Activated T-cell treated with anti-CD3 and anti-CD28 coated beads, Interleukin-2, amount 50 U/mL, for 24 hours (primary cell): ENCODE measurements at regions not wholly inside any gene's neighbourhood (a gene's known extent, or its start where the extent isn't known, plus 50 kb on each side); places are given as distances from the start of the nearest gene placed in this dataset.

ENCODE experiments used
- DNase-seq: peaks from one replicate; pipeline ENCODE4 v3.0.0-alpha.2; 2020
- H3K27ac Mint-ChIP-seq: 2 replicates; pipeline ENCODE4 v1.8.0; 2020; ENCODE audit warnings: mild to moderate bottlenecking, mixed read lengths
- H3K27me3 Mint-ChIP-seq: 2 replicates; pipeline ENCODE4 v1.8.0; 2020; ENCODE audit warnings: mixed read lengths
- H3K36me3 Mint-ChIP-seq: 2 replicates; pipeline ENCODE4 v1.8.0; 2020; ENCODE audit warnings: low read depth, mixed read lengths
- H3K4me1 Mint-ChIP-seq: 2 replicates; pipeline ENCODE4 v1.8.0; 2020; ENCODE audit warnings: low read depth, mixed read lengths
- H3K4me3 Mint-ChIP-seq: 2 replicates; pipeline ENCODE4 v1.8.0; 2020; ENCODE audit warnings: mild to moderate bottlenecking, moderate library complexity, mixed read lengths
- H3K9me3 Mint-ChIP-seq: 2 replicates; pipeline ENCODE4 v1.8.0; 2020; ENCODE audit warnings: mixed read lengths

DNA sequence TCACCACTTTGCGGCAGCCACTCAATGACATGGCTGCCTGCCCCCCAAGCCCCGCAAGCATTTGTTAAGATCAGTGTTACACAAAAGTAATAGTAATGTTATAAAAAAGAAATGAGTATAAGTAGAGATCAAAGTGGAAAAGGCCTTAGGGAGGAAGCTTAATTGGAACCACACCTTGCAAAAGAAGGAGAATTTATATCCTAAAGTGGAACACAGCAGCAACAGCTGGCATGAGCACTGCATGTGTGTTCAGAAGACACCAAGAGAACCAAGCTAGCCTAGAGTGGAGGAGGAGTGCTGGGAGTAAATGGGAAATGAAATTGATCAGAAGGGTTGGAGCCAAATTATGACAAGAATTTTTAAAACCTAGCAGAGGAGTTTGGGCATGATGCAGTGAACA, 73.1 kb upstream of the STK17B start:
- H3K4me1 Mint-ChIP-seq, result peaks cover 80% of the 10 kb centered on the region
- no peaks in the 10 kb centered on the region for H3K36me3 Mint-ChIP-seq
- no peak overlapping the region for H3K27ac Mint-ChIP-seq
- no peaks in the 10 kb centered on the region for H3K9me3 Mint-ChIP-seq
- no peaks in the 10 kb centered on the region for H3K27me3 Mint-ChIP-seq
- no peak for DNase-seq
- H3K4me3 Mint-ChIP-seq, result no peak overlapping the region

DNA sequence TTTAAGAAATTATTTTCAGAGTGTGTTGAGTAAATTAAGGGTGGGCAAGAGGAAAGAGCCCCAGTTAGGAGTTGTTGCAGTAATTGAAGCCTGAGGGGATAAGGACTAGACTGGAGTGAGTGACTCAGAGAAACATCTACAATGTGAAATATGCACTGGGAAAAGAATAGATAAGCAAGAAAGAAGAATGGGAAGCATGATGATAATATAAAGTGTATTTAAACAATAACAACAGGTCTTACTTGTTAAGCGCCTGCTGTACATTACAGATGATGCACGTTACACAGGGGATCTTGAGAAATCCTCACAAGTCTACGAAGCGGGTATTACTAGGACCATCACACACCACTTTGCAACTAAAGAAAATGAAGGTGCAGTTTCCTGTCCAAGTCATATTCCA, 73.6 kb upstream of the STK17B start:
- Mint-ChIP-seq H3K27ac (no peak overlapping the region), H3K4me1 (peaks cover 80% of the 10 kb centered on the region)
- DNase-seq, result no peak

GRCh38 chr2:196245378-196246140, 74.2 kb upstream of the STK17B start:
- Mint-ChIP-seq H3K4me3 (no peak overlapping the region), H3K36me3 (no peaks in the 10 kb centered on the region), H3K27ac (no peak overlapping the region), H3K4me1 (peaks cover 80% of the 10 kb centered on the region), H3K27me3 (no peaks in the 10 kb centered on the region), H3K9me3 (no peaks in the 10 kb centered on the region)
- no peak for DNase-seq

More for the DNA sequence above, 73.6 kb upstream of the STK17B start:
- H3K4me3 Mint-ChIP-seq, result no peak overlapping the region
- no peaks in the 10 kb centered on the region for H3K27me3 Mint-ChIP-seq
- no peaks in the 10 kb centered on the region for H3K9me3 Mint-ChIP-seq
- no peaks in the 10 kb centered on the region for H3K36me3 Mint-ChIP-seq

DNA sequence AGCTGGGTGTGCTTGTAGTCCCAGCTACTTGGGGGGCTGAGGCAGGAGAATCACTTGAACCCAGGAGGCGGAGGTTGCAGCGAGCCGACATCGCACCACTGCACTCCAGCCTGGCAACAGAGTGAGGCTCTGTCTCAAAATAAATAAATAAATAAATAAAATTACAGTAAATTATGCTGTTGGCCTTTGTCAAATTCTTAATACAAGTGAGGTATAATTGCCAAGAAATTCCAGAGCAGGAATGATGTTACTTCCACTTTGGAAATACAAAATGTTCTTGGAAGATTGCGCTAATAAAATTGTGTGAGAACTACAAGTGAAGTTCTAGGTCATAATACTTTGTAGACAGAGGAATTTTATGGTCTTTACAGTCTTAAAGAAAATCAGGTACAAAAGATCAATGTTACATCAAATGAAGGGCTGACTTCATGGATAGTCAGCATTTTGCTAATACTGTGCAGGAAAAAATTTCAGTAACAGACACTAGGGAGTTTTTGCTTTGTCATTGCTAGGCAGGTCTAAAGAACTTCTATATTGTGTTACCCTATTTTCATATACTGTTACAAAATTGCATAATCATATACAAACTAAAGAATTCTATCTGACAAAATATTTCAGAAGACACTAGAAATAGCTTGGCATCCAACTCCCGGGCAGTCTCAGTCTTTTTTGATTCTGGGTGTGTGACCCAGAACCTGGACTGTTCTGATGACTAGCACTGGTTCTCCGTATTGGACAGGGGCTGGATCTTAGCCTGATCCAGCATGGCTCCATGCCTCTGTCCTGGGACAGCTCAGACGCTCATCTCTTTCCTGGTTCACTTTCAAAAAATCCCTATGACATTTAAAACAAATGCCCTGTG, 76.0 kb upstream of the STK17B start:
- Mint-ChIP-seq H3K27ac (peak overlapping the region; percentile 44), H3K27me3 (no peaks in the 10 kb centered on the region), H3K4me1 (peaks cover 79% of the 10 kb centered on the region), H3K36me3 (peaks cover 3% of the 10 kb centered on the region), H3K4me3 (no peak overlapping the region), H3K9me3 (peaks cover 12% of the 10 kb centered on the region)
- DNase-seq, result no peak

GRCh38 chr2:196247976-196248280, 76.5 kb upstream of the STK17B start:
- DNase-seq, result no peak
- Mint-ChIP-seq H3K36me3 (peaks cover 4% of the 10 kb centered on the region), H3K9me3 (peaks cover 14% of the 10 kb centered on the region), H3K4me3 (no peak overlapping the region), H3K27me3 (no peaks in the 10 kb centered on the region), H3K27ac (peak overlapping the region; percentile 60), H3K4me1 (peaks cover 81% of the 10 kb centered on the region)

GRCh38 chr2:196248467-196249094, 77.2 kb upstream of the STK17B start:
- Mint-ChIP-seq H3K4me3 (no peak overlapping the region), H3K9me3 (peaks cover 14% of the 10 kb centered on the region), H3K27ac (peak overlapping the region; percentile 60), H3K36me3 (peaks cover 4% of the 10 kb centered on the region), H3K4me1 (peaks cover 86% of the 10 kb centered on the region), H3K27me3 (no peaks in the 10 kb centered on the region)
- no peak for DNase-seq

DNA sequence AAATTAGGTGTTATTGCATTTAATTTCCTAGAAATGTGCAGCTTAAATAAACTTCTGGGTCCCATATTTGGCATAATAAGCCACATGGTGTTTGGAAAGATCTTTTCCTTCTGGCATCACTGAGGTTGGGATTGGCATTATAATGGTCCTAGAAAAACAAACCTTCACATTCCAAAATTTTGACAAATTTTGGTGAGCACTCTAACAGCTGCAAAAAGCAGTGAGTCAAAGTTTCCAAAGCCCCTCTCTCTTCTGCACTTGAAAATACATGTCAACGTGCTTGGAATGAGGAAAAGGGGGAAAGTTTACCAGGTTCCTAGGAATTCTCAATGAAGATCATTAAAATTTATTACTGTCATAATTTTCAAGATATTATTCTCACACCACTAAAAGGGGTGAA, 77.8 kb upstream of the STK17B start:
- DNase-seq, result no peak
- Mint-ChIP-seq H3K27ac (peak overlapping the region; percentile 62), H3K9me3 (peaks cover 14% of the 10 kb centered on the region), H3K36me3 (peaks cover 4% of the 10 kb centered on the region), H3K4me1 (peaks cover 87% of the 10 kb centered on the region), H3K27me3 (no peaks in the 10 kb centered on the region), H3K4me3 (no peak overlapping the region)

GRCh38 chr2:196249860-196250259, 78.5 kb upstream of the STK17B start:
- Mint-ChIP-seq H3K4me3 (no peak overlapping the region), H3K9me3 (peaks cover 14% of the 10 kb centered on the region), H3K36me3 (peaks cover 4% of the 10 kb centered on the region), H3K27ac (peak overlapping the region; percentile 62), H3K27me3 (no peaks in the 10 kb centered on the region), H3K4me1 (peaks cover 87% of the 10 kb centered on the region)
- no peak for DNase-seq

- H3K4me1 Mint-ChIP-seq, result peaks cover 74% of the 10 kb centered on the region
- no peak overlapping the region for H3K4me3 Mint-ChIP-seq
- H3K27ac Mint-ChIP-seq, result peak overlapping the region; percentile 63
- H3K36me3 Mint-ChIP-seq, result peaks cover 4% of the 10 kb centered on the region
- no peaks in the 10 kb centered on the region for H3K27me3 Mint-ChIP-seq
- DNase-seq, result no peak
- H3K9me3 Mint-ChIP-seq, result peaks cover 14% of the 10 kb centered on the region
Measured at GRCh38 chr2:196251132-196251531, 79.8 kb upstream of the STK17B start.

DNA sequence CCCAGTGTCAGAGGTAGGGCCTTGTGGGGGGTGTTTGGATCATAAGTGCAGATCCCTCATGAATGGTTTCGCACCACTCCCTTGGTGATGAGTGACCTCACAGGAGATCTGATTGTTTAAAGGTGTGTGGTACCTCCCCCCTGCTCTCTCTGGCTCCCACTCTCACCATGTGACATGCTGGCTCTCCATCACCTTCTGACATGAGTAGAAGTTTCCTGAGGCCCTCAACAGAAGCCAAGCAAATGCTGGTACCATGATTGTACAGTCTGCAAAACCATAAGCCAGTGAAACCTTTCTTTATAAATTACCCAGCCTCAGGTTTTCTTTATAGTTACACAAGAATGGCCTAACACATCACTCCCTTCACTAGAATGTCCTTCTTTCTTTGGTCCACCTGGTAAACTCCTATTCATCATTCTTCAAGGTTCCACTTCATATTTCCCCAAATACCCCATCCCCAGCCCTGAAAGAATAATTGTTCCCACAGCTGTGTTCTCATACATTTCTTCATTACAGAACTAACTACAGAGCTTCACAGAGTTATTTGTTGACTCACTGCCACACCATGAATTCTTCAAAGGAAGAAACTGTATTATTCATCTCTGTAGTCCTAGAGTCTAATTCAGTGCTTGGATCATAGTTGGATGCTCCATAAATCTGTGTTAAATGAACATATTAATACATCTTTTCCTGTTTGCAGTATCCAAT, 81.2 kb upstream of the STK17B start:
- Mint-ChIP-seq H3K27me3 (no peaks in the 10 kb centered on the region), H3K27ac (peak overlapping the region; percentile 96), H3K9me3 (peaks cover 16% of the 10 kb centered on the region), H3K4me3 (peak overlapping the region; percentile 5), H3K36me3 (peaks cover 4% of the 10 kb centered on the region), H3K4me1 (peaks cover 81% of the 10 kb centered on the region)
- DNase-seq, result no peak

GRCh38 chr2:196253116-196253480, 81.7 kb upstream of the STK17B start:
- Mint-ChIP-seq H3K36me3 (peaks cover 4% of the 10 kb centered on the region), H3K9me3 (peaks cover 16% of the 10 kb centered on the region), H3K27me3 (no peaks in the 10 kb centered on the region), H3K27ac (peak overlapping the region; percentile 96), H3K4me3 (peak overlapping the region; percentile 18), H3K4me1 (peaks cover 81% of the 10 kb centered on the region)
- no peak for DNase-seq

DNA sequence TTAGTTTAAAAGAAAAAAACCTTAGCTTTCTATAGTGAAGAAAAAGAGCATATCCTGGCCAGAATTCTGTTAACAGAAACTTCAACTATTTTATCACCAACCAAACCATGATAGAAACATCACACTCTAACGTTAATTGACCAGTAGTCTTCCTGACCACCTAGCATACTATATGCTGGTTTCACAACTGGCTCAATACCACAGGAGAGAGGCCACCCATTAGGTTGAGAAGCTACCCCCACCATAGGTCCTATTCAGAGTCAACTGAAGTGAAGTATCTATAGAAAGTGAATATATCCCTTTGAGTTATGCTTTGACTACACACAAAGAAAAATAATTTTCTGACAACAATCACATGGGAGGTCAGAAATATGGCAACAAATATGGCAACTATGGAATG, 85.2 kb upstream of the STK17B start:
- Mint-ChIP-seq H3K4me3 (no peak overlapping the region), H3K4me1 (peaks cover 78% of the 10 kb centered on the region), H3K9me3 (peaks cover 9% of the 10 kb centered on the region), H3K36me3 (peaks cover 4% of the 10 kb centered on the region), H3K27ac (no peak overlapping the region), H3K27me3 (no peaks in the 10 kb centered on the region)
- DNase-seq, result no peak

- no peak for DNase-seq
- H3K27ac Mint-ChIP-seq, result no peak overlapping the region
- H3K4me1 Mint-ChIP-seq, result peaks cover 76% of the 10 kb centered on the region
- H3K36me3 Mint-ChIP-seq, result peaks cover 4% of the 10 kb centered on the region
- peaks cover 7% of the 10 kb centered on the region for H3K9me3 Mint-ChIP-seq
- H3K4me3 Mint-ChIP-seq, result no peak overlapping the region
- no peaks in the 10 kb centered on the region for H3K27me3 Mint-ChIP-seq
Measured at GRCh38 chr2:196257086-196257485, 85.7 kb upstream of the STK17B start.

GRCh38 chr2:196258407-196258806, 87.0 kb upstream of the STK17B start:
- peak overlapping the region; percentile 99 for H3K27ac Mint-ChIP-seq
- H3K9me3 Mint-ChIP-seq, result peaks cover 2% of the 10 kb centered on the region
- H3K4me1 Mint-ChIP-seq, result peaks cover 76% of the 10 kb centered on the region
- no peak for DNase-seq
- H3K36me3 Mint-ChIP-seq, result no peaks in the 10 kb centered on the region
- H3K4me3 Mint-ChIP-seq, result no peak overlapping the region
- no peaks in the 10 kb centered on the region for H3K27me3 Mint-ChIP-seq
